ENCODE measurements at regions not wholly inside any gene's neighbourhood (a gene's known extent, or its start where the extent isn't known, plus 50 kb on each side); places are given as distances from the start of the nearest gene placed in this dataset.

DNA sequence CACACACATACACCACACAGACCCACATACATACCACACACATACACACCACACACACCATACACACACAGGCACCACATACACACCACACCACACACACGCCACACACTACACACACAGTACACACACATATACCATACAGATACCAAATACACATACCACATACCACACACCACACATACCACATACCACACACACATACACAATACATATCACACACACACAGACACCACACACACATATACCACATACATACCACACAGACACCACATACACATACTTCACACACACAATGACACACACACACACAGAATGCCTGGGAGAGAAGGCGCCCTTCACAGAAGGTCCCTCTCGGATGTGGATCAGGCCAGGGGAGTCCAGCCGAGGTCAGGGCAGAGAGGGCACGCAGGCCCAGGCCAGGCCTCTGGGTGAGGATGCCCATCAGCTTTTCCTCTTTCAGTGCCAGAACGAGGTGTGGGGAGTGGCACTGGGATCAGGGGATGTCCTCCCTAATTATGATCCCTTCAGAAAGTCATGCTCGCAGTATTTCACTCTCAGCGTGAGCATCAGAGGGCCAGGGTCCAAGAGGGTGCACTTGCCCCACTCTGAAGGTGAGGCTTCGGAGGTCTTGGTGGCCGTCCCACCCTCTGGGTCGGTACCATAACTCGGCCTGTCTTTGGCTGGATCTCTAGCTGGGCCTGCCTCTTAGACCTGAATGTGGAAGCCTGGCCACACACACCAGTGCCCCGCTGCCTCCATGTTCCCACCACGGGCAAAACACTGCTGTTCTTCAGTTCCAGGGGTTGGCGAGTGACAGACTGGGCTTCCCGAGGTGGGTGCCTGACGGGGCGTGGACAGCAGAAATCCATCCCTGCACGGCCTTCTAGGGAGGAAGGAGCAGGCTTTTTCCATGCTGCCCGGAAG lies 70.6 kb upstream of the ODC1 start:
- TF ChIP-seq POLR2A (IDR thresholded peaks at IDR 0.05) (no peak), CTCF (IDR thresholded peaks at IDR 0.05) (no peak)
